Vagina (tissue), 2 donors: ENCODE measurements at regions not wholly inside any gene's neighbourhood (a gene's known extent, or its start where the extent isn't known, plus 50 kb on each side); places are given as distances from the start of the nearest gene placed in this dataset.

ENCODE experiments used
- CTCF ChIP-seq, 3 experiments: fragments of 450-650 bp in 2 of 3; fragments of 200-600 bp in 1 of 3; sonication (generic) in 1 of 3; IDR thresholded peaks; one replicate each; pipeline ENCODE4 v1.5.1; 2017 to 2019; ENCODE audit warnings: antibody characterized with exemption in 3 of 3, mild to moderate bottlenecking in 2 of 3, moderate library complexity in 2 of 3
- POLR2A ChIP-seq, 2 donors: fragments of 450-650 bp; IDR thresholded peaks; one replicate each; pipeline ENCODE4 v1.6.1; 2017; ENCODE audit warnings: antibody characterized with exemption in 2 of 2, mild to moderate bottlenecking in 2 of 2, moderate library complexity in 2 of 2
- POLR2AphosphoS5 ChIP-seq, 2 donors: sonication (generic); formaldehyde crosslinking; IDR thresholded peaks; one replicate each; pipeline ENCODE4 v1.9.0; 2017; ENCODE audit warnings: antibody characterized with exemption in 2 of 2, mild to moderate bottlenecking in 2 of 2, low read depth in 1 of 2; ENCODE audit not compliant: insufficient read depth in 1 of 2

GRCh38 chr2:208781166-208781565, 374.6 kb downstream of the PTH2R start:
- TF ChIP-seq POLR2AphosphoS5 (IDR thresholded peaks at IDR 0.05; ENCODE audit: insufficient read depth in 1 of 2, low read depth in 1 of 2) (no peak), POLR2A (IDR thresholded peaks at IDR 0.05) (no peak), CTCF (IDR thresholded peaks at IDR 0.05) (no peak)
